Ovary (tissue), 3 donors: ENCODE measurements at regions not wholly inside any gene's neighbourhood (a gene's known extent, or its start where the extent isn't known, plus 50 kb on each side); places are given as distances from the start of the nearest gene placed in this dataset.

ENCODE experiments used
- EP300 ChIP-seq: sonication (generic); formaldehyde crosslinking; IDR thresholded peaks from one replicate; pipeline ENCODE4 v1.6.1; 2017; ENCODE audit warnings: antibody characterized with exemption
- POLR2A ChIP-seq: fragments of 450-650 bp; IDR thresholded peaks from one replicate; pipeline ENCODE4 v1.6.1; 2017; ENCODE audit warnings: antibody characterized with exemption, mild to moderate bottlenecking, moderate library complexity
- TF ChIP-seq, protein P1 (sequence below), 3 donors: fragments of 450-650 bp in 2 of 3; fragments of 200-600 bp in 1 of 3; IDR thresholded peaks; one replicate each; pipeline versions ENCODE4 v1.5.1 to v1.8.0; 2016 to 2022; ENCODE audit warnings: antibody characterized with exemption in 3 of 3, mild to moderate bottlenecking in 1 of 3
- donor health status: DM: no; HTN: no; CAD: no.

DNA sequence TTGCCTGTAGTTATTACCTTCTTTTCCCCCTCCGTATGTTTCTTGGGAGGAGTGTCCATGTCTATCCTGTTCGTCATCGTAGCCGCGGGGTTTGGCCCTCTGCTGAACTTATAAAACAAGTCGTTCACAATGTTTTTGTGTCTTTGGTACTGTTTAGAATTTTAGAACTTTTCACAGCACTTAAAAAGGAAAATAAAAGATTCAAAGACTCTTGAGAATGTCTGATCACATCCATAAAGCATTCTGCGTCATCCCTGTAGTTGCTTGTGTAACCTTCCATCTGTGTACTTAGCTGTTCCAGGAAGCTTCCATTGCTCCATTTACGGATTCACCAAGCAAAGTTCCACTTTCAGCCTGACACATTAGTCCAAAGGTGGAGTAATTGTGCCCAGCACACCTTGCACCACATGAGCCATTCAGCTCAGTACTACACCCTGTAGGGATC lies 677.1 kb upstream of the NR2F2 start:
- TF ChIP-seq POLR2A (no peak), EP300 (no peak)
- TF ChIP-seq, protein P1, sequence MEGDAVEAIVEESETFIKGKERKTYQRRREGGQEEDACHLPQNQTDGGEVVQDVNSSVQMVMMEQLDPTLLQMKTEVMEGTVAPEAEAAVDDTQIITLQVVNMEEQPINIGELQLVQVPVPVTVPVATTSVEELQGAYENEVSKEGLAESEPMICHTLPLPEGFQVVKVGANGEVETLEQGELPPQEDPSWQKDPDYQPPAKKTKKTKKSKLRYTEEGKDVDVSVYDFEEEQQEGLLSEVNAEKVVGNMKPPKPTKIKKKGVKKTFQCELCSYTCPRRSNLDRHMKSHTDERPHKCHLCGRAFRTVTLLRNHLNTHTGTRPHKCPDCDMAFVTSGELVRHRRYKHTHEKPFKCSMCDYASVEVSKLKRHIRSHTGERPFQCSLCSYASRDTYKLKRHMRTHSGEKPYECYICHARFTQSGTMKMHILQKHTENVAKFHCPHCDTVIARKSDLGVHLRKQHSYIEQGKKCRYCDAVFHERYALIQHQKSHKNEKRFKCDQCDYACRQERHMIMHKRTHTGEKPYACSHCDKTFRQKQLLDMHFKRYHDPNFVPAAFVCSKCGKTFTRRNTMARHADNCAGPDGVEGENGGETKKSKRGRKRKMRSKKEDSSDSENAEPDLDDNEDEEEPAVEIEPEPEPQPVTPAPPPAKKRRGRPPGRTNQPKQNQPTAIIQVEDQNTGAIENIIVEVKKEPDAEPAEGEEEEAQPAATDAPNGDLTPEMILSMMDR (IDR thresholded peaks at IDR 0.05): no peak
